Common myeloid progenitor, CD34-positive (primary cell): ENCODE measurements at regions not wholly inside any gene's neighbourhood (a gene's known extent, or its start where the extent isn't known, plus 50 kb on each side); places are given as distances from the start of the nearest gene placed in this dataset.

ENCODE experiments used
- CTCF ChIA-PET: fragments of 350-600 bp; sonication (Branson Sonifier 250); formaldehyde crosslinking; loops from one replicate; lab custom pipeline; 2021; ENCODE audit warnings: antibody characterized with exemption; lab: Charles Lee
- POLR2A ChIA-PET: fragments of 350-600 bp; sonication (Branson Sonifier 250); formaldehyde crosslinking; loops from one replicate; lab custom pipeline; 2021; ENCODE audit warnings: antibody characterized with exemption; lab: Charles Lee
- DNase-seq, 3 donors: peaks; one replicate each; pipeline versions ENCODE4 v3.0.0 to v3.0.0-alpha.2; 2013
- H3K27ac ChIP-seq, 2 experiments: 1 replicate in 1 of 2; 2 replicates in 1 of 2; pipeline ENCODE4 v1.7.0; 2013; ENCODE audit warnings: inconsistent platforms in 2 of 2, low read length in 2 of 2, mild to moderate bottlenecking in 2 of 2, low read depth in 1 of 2, moderate library complexity in 1 of 2; ENCODE audit not compliant: severe bottlenecking in 2 of 2, insufficient read depth in 1 of 2, poor library complexity in 1 of 2
- H3K27me3 ChIP-seq, 5 experiments: replicated peaks in 2 of 5; 1 replicate in 3 of 5; 2 replicates in 2 of 5; pipeline versions ENCODE4 v1.6.1 to v1.7.0; 2013; ENCODE audit warnings: low read length in 4 of 5, mild to moderate bottlenecking in 2 of 5, moderate library complexity in 2 of 5, inconsistent platforms in 1 of 5; ENCODE audit not compliant: insufficient read depth in 5 of 5, control insufficient read depth in 4 of 5
- H3K36me3 ChIP-seq, 4 experiments: 1 replicate in 2 of 4; 2 replicates in 2 of 4; pipeline versions ENCODE4 v1.6.1 to v1.7.0; 2013; ENCODE audit warnings: low read length in 3 of 4, control low read depth in 1 of 4, mild to moderate bottlenecking in 1 of 4; ENCODE audit not compliant: control insufficient read depth in 4 of 4, insufficient read depth in 4 of 4
- H3K4me1 ChIP-seq, 4 experiments: 1 replicate in 3 of 4; 2 replicates in 1 of 4; pipeline versions ENCODE4 v1.6.1 to v1.7.1; 2013; ENCODE audit warnings: low read length in 3 of 4, mild to moderate bottlenecking in 3 of 4, control low read depth in 1 of 4, inconsistent platforms in 1 of 4, moderate library complexity in 1 of 4; ENCODE audit not compliant: control insufficient read depth in 4 of 4, insufficient read depth in 4 of 4; ENCODE audit errors: control extremely low read depth in 1 of 4
- H3K4me3 ChIP-seq, 7 experiments: 1 replicate in 4 of 7; 2 replicates in 3 of 7; pipeline versions ENCODE4 v1.5.1 to v1.7.0; 2013; ENCODE audit warnings: mild to moderate bottlenecking in 7 of 7, low read length in 6 of 7, moderate library complexity in 6 of 7, inconsistent platforms in 2 of 7, low read depth in 2 of 7, control low read depth in 1 of 7; ENCODE audit not compliant: insufficient read depth in 4 of 7, control insufficient read depth in 1 of 7; ENCODE audit errors: extremely low read depth in 1 of 7
- H3K9me3 ChIP-seq, 5 experiments: 1 replicate in 4 of 5; 2 replicates in 1 of 5; pipeline versions ENCODE4 v1.6.1 to v1.7.1; 2013; ENCODE audit warnings: low read length in 4 of 5, mild to moderate bottlenecking in 2 of 5, inconsistent platforms in 1 of 5, low read depth in 1 of 5, moderate library complexity in 1 of 5; ENCODE audit not compliant: control insufficient read depth in 4 of 5, insufficient read depth in 2 of 5; ENCODE audit errors: control extremely low read depth in 1 of 5
- WGBS: methylation state at CpG from one replicate; pipeline ENCODE4 v1.1.5; 2013; ENCODE audit not compliant: insufficient coverage; 5-methylcytosine and 5-hydroxymethylcytosine counted together

DNA sequence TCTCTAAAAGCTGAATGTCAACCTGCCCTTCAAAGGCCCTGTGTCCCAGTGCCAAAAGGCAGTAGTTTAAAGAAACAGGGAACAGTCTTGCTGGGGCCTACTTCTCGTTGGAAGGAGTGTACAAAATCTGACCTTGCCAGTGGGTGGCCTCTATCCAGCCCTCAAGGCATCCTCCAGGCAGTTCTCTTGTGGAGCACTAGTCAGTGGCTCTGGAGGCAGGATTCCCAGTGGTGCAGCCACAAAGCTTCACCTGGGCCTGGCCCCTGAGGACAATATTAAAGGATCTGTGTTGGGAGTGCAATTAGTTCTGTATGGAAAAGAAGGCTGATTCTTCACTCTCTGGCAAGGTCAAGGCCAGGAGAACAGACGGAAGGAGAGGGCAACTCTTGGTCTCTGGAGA, 237.8 kb upstream of the ADAMTS9 start:
- Histone ChIP-seq H3K4me1 (no peaks in the 10 kb centered on the region), H3K36me3 (no peaks in the 10 kb centered on the region), H3K9me3 (no peaks in the 10 kb centered on the region), H3K4me3 (no peak overlapping the region), H3K27me3 (no peaks in the 10 kb centered on the region), H3K27ac (no peak overlapping the region)
- DNase-seq, result no peak
- WGBS, result 50% methylated on average over 2 of the region's 2 CpGs
- ChIA-PET POLR2A (no interaction called here), CTCF (no interaction called here)

DNA sequence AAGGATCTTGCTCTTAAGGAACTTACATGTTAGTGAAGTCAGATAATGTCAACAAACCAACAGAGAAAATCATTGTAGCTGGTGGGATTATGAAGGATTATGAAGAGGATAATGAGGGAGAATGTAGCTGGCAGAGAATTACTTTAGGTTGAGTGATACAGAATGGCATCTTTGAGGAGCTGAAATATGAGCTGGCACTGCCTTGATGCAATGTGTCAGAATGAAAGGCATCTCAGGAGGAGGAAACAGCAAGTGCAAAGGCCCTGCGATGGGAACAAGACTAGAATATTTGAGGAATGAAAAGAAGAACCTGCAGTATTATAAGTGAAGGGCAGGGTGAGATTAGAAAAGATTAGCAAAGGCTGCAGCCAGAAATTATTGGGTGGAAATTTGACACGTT, 237.2 kb upstream of the ADAMTS9 start:
- POLR2A ChIA-PET, result no interaction called here
- CTCF ChIA-PET, result no interaction called here
- no peaks in the 10 kb centered on the region for H3K27me3 ChIP-seq
- whole genome bisulfite sequencing, result 100% methylated on average over 2 of the region's 2 CpGs
- H3K4me1 ChIP-seq, result no peaks in the 10 kb centered on the region
- H3K27ac ChIP-seq, result no peak overlapping the region
- no peaks in the 10 kb centered on the region for H3K9me3 ChIP-seq
- H3K36me3 ChIP-seq, result no peaks in the 10 kb centered on the region
- no peak overlapping the region for H3K4me3 ChIP-seq
- no peak for DNase-seq

DNA sequence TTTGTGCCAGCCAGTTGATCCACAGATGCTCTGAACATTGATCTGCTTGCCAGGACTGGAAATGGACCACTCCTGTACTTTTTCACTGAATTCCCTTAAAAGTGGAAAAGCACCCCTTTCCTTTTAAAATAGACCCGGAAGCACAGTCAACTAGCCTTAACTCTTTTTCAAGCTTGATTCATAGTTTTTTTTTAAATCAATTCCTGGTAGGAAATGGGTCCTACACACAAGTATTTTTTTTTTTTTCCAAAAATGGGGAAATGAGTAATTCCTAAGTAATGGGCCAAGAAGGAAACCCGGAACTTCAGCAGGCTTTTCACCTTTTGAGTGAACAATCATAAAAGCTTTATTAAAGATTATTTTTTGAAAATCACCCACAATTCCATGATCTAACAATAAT, 234.4 kb upstream of the ADAMTS9 start:
- ChIA-PET POLR2A (no interaction called here), CTCF (no interaction called here)
- no CpG with 5 or more reads among the region's 2 CpGs for WGBS

DNA sequence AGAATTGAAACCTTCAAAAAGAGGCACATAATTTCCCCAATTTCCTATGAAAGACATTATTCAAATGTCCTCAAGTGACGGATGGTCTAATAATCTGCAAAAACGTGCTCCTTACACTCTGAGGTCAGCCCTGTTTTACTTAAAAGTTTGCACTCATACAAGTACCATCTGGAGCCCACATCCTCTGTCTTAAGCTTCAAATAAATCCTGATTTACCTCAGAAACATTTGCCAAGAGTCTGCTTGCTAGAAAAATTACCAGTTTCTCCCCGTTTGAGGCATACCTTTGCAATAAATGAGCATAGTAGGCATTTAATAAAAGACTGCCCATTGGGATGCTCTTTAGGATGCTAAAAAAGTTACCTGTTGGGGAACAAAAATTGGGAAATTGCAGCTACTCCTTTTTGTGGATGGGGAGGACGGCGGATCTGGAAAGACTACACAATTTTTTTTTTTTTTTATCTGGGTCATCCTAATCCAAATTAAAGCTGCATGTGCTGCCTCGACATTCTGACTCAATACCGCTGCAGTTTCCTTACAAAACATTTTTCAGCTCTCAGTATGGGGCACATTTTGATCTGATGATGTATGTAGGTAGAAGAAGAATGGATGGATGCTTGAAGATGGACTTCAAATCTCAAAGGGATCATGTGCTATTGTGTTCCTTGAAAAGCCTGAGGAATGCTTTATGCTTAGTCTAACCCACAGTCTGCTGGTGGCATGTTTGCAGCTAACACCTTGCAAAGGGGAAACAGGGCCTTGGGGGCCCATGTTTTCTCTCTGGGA, 233.7 kb upstream of the ADAMTS9 start:
- no peaks in the 10 kb centered on the region for H3K27me3 ChIP-seq
- 63% methylated on average over 3 of the region's 7 CpGs for WGBS
- no peak overlapping the region for H3K4me3 ChIP-seq
- H3K36me3 ChIP-seq, result no peaks in the 10 kb centered on the region
- H3K9me3 ChIP-seq, result no peaks in the 10 kb centered on the region
- POLR2A ChIA-PET, result no interaction called here
- CTCF ChIA-PET, result no interaction called here
- DNase-seq, result no peak
- H3K27ac ChIP-seq, result no peak overlapping the region
- no peaks in the 10 kb centered on the region for H3K4me1 ChIP-seq

More for the DNA sequence above, 234.4 kb upstream of the ADAMTS9 start:
- H3K27ac ChIP-seq, result no peak overlapping the region
- no peaks in the 10 kb centered on the region for H3K36me3 ChIP-seq
- no peak overlapping the region for H3K4me3 ChIP-seq
- H3K9me3 ChIP-seq, result no peaks in the 10 kb centered on the region
- no peak for DNase-seq
- H3K4me1 ChIP-seq, result no peaks in the 10 kb centered on the region
- H3K27me3 ChIP-seq, result no peaks in the 10 kb centered on the region

DNA sequence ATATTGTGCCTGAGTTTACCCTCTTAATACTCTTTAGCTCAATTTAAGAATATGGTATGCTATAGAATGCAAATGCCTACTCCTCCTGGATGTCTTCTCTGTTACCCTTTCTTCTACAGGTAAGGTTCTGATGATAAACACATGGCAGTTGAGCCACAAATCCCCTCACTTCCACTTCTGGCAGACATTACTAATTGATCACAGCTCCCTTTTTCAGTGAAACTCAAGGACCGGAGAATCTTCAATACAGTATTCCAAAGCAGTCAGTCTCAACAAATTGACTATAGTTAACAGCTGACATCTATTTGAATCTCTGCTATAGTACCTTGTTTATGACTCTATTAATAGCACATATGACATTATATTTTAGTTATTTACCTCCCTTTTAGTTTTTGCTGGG, 232.1 kb upstream of the ADAMTS9 start:
- 80% methylated on average over 1 of the region's 1 CpG for WGBS
- POLR2A ChIA-PET, result no interaction called here
- CTCF ChIA-PET, result no interaction called here
- Histone ChIP-seq H3K4me1 (no peaks in the 10 kb centered on the region), H3K27me3 (no peaks in the 10 kb centered on the region), H3K9me3 (no peaks in the 10 kb centered on the region), H3K4me3 (no peak overlapping the region), H3K27ac (no peak overlapping the region), H3K36me3 (no peaks in the 10 kb centered on the region)
- no peak for DNase-seq

DNA sequence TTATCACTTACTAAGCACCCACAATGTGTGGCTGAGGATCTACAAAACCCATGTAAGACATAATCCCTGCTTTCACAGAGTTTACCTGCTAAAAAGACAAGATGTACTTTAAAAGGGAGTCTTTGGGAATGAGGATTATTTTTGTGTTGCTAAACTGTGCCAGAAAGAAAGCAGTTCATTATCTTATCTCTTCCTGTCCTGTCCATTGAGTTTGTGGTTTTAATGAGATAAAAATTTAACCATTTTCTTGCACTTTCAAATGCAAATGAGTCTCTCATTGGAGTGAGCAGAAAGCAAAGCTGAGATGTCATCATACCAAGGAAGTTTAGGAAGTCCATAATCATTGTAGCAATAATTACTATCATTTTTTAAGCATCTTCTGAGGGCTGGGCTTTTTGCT, 231.2 kb upstream of the ADAMTS9 start:
- Histone ChIP-seq H3K36me3 (no peaks in the 10 kb centered on the region), H3K27ac (no peak overlapping the region), H3K4me1 (no peaks in the 10 kb centered on the region), H3K4me3 (no peak overlapping the region), H3K27me3 (no peaks in the 10 kb centered on the region), H3K9me3 (no peaks in the 10 kb centered on the region)
- ChIA-PET CTCF (no interaction called here), POLR2A (no interaction called here)
- no peak for DNase-seq

DNA sequence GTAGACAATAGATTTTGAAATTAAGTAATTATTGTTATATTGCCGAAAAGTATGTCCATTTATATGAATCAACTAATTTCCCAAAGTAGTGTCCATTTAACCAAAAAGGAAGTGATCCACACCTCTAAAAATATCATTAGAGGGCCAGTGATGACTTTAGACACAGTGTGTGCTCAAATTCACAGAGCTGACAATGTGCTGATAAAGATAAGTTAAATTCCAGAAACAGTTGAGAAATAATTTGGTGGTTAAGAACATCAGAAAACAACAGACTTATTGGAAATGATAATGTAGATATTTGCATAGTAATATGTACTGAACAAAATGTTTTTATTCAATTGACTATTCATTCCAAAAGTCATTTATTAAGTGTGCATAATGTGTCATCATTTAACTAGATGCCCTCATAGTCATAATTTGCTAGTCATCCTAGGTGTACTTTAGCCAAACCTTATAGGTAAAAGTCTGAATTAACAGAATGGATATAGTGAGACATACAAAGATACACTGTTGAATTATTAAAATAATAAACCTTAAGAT, 230.2 kb upstream of the ADAMTS9 start:
- no peaks in the 10 kb centered on the region for H3K9me3 ChIP-seq
- ChIA-PET POLR2A (no interaction called here), CTCF (no interaction called here)
- no peaks in the 10 kb centered on the region for H3K27me3 ChIP-seq
- no peaks in the 10 kb centered on the region for H3K36me3 ChIP-seq
- no peak overlapping the region for H3K4me3 ChIP-seq
- H3K4me1 ChIP-seq, result peaks cover 0 to 1% (median 0%) of the 10 kb centered on the region in 4 experiments
- peak in 1 of 3 donors; percentile 2 for DNase-seq
- WGBS, result no CpG with 5 or more reads among the region's 1 CpG
- H3K27ac ChIP-seq, result no peak overlapping the region
